ENCODE measurements at regions not wholly inside any gene's neighbourhood (a gene's known extent, or its start where the extent isn't known, plus 50 kb on each side); places are given as distances from the start of the nearest gene placed in this dataset.

- H3K27me3 ChIP-seq (replicated peaks; ENCODE audit: insufficient read depth) = no peaks in the 10 kb centered on the region
- no peak overlapping the region for H3K27ac ChIP-seq
- 93% methylated on average over 3 of the region's 3 CpGs for WGBS
- DNase-seq (ENCODE audit: low spot score) = no peak
- no peaks in the 10 kb centered on the region for H3K4me1 ChIP-seq (replicated peaks)
- no peaks in the 10 kb centered on the region for H3K9me3 ChIP-seq
- H3K36me3 ChIP-seq = no peaks in the 10 kb centered on the region
- TF ChIP-seq POLR2A (IDR thresholded peaks at IDR 0.05) (no peak), CTCF (IDR thresholded peaks at IDR 0.05) (no peak), POLR2AphosphoS5 (IDR thresholded peaks at IDR 0.05) (no peak)
- H3K4me3 ChIP-seq = no peak overlapping the region
- intact Hi-C loops (cut with DNase I) = no loop called here
Measured at GRCh38 chr1:221874285-221875003, 132.6 kb upstream of the DUSP10 start.

GRCh38 chr1:221873673-221874072, 131.8 kb upstream of the DUSP10 start:
- intact Hi-C loops (cut with DNase I) = no loop called here
- WGBS = 92% methylated on average over 2 of the region's 2 CpGs
- no peaks in the 10 kb centered on the region for H3K36me3 ChIP-seq
- H3K27me3 ChIP-seq (replicated peaks; ENCODE audit: insufficient read depth) = no peaks in the 10 kb centered on the region
- no peak overlapping the region for H3K4me3 ChIP-seq
- H3K27ac ChIP-seq = no peak overlapping the region
- no peaks in the 10 kb centered on the region for H3K4me1 ChIP-seq (replicated peaks)
- no peaks in the 10 kb centered on the region for H3K9me3 ChIP-seq
- DNase-seq (ENCODE audit: low spot score) = no peak
- no peak for TF ChIP-seq POLR2AphosphoS5 (IDR thresholded peaks at IDR 0.05)
- no peak for TF ChIP-seq POLR2A (IDR thresholded peaks at IDR 0.05)
- no peak for TF ChIP-seq CTCF (IDR thresholded peaks at IDR 0.05)

GRCh38 chr1:221871056-221871455, 129.2 kb upstream of the DUSP10 start:
- H3K27me3 ChIP-seq (replicated peaks; ENCODE audit: insufficient read depth) = no peaks in the 10 kb centered on the region
- no peak overlapping the region for H3K4me3 ChIP-seq
- no peaks in the 10 kb centered on the region for H3K4me1 ChIP-seq (replicated peaks)
- TF ChIP-seq POLR2A (IDR thresholded peaks at IDR 0.05) (no peak), POLR2AphosphoS5 (IDR thresholded peaks at IDR 0.05) (no peak), CTCF (IDR thresholded peaks at IDR 0.05) (no peak)
- H3K9me3 ChIP-seq = no peaks in the 10 kb centered on the region
- H3K36me3 ChIP-seq = no peaks in the 10 kb centered on the region
- 84% methylated on average over 6 of the region's 6 CpGs for WGBS
- no peak overlapping the region for H3K27ac ChIP-seq
- DNase-seq (ENCODE audit: low spot score) = no peak
- intact Hi-C loops (cut with DNase I) = no loop called here

- WGBS = 78% methylated on average over 3 of the region's 3 CpGs
- Histone ChIP-seq H3K9me3 (no peaks in the 10 kb centered on the region), H3K27ac (no peak overlapping the region), H3K27me3 (replicated peaks; ENCODE audit: insufficient read depth) (no peaks in the 10 kb centered on the region), H3K4me3 (no peak overlapping the region), H3K36me3 (no peaks in the 10 kb centered on the region), H3K4me1 (replicated peaks) (no peaks in the 10 kb centered on the region)
- TF ChIP-seq POLR2A (IDR thresholded peaks at IDR 0.05) (no peak), POLR2AphosphoS5 (IDR thresholded peaks at IDR 0.05) (no peak), CTCF (IDR thresholded peaks at IDR 0.05) (no peak)
- intact Hi-C loops (cut with DNase I) = no loop called here
- DNase-seq (ENCODE audit: low spot score) = no peak
Measured at GRCh38 chr1:221869779-221870178, 127.9 kb upstream of the DUSP10 start.

- WGBS = 72% methylated on average over 3 of the region's 3 CpGs
- Histone ChIP-seq H3K27ac (no peak overlapping the region), H3K36me3 (no peaks in the 10 kb centered on the region), H3K27me3 (replicated peaks; ENCODE audit: insufficient read depth) (no peaks in the 10 kb centered on the region), H3K9me3 (no peaks in the 10 kb centered on the region), H3K4me3 (no peak overlapping the region), H3K4me1 (replicated peaks) (no peaks in the 10 kb centered on the region)
- TF ChIP-seq POLR2A (IDR thresholded peaks at IDR 0.05) = no peak
- no peak for TF ChIP-seq POLR2AphosphoS5 (IDR thresholded peaks at IDR 0.05)
- TF ChIP-seq CTCF (IDR thresholded peaks at IDR 0.05) = no peak
- no peak for DNase-seq (ENCODE audit: low spot score)
- intact Hi-C loops (cut with DNase I) = no loop called here
Measured at GRCh38 chr1:221868593-221869303, 126.9 kb upstream of the DUSP10 start.

All from prostate gland (tissue), 2 donors.